Body of pancreas (tissue), 4 donors: ENCODE measurements at regions not wholly inside any gene's neighbourhood (a gene's known extent, or its start where the extent isn't known, plus 50 kb on each side); places are given as distances from the start of the nearest gene placed in this dataset.

Source experiments
- CTCF ChIP-seq, 7 experiments: fragments of 450-650 bp in 4 of 7; fragments of 200-600 bp in 3 of 7; sonication (generic) in 3 of 7; IDR thresholded peaks; one replicate each; pipeline ENCODE4 v1.5.1; 2016 to 2019; ENCODE audit warnings: antibody characterized with exemption in 7 of 7
- POLR2A ChIP-seq, 3 donors: fragments of 450-650 bp; IDR thresholded peaks; one replicate each; pipeline ENCODE4 v1.6.1; 2016; ENCODE audit warnings: antibody characterized with exemption in 3 of 3, mild to moderate bottlenecking in 2 of 3

GRCh38 chr14:97274626-97275025 lies 477.4 kb downstream of the VRK1 start:
- TF ChIP-seq CTCF (IDR thresholded peaks at IDR 0.05) (no peak), POLR2A (IDR thresholded peaks at IDR 0.05) (no peak)
